IMR-90 (cell line): ENCODE measurements at regions not wholly inside any gene's neighbourhood (a gene's known extent, or its start where the extent isn't known, plus 50 kb on each side); places are given as distances from the start of the nearest gene placed in this dataset.

Experiments used
- ATAC-seq: fragments of 200-7000 bp; cut with Tn5 transposase; 2 replicates; pipeline ENCODE4 v1.9.1; 2020; ENCODE audit warnings: low read depth, mild to moderate bottlenecking, moderate library complexity
- BruUV-seq: library from RNA; stranded (reverse); fragments of 400-500 nt; replicated peaks from 2 replicates; lab custom pipeline; 2021; lab: Mats Ljungman, UMichigan
- CTCF ChIA-PET: fragments of 300-600 bp; formaldehyde crosslinking; extraction: SDS; loops from one replicate; lab custom pipeline; 2021; ENCODE audit warnings: antibody characterized with exemption; lab: Yijun Ruan, JAX
- POLR2A ChIA-PET: fragments of 300-600 bp; sonication (Branson Sonifier 250); formaldehyde crosslinking; loops from one replicate; lab custom pipeline; 2022; ENCODE audit warnings: antibody characterized with exemption; ENCODE audit not compliant: unreplicated experiment; lab: Charles Lee
- DNase-seq: peaks from one replicate; pipeline ENCODE4 v3.0.0; 2013
- H2AFZ ChIP-seq: replicated peaks from 2 replicates; pipeline ENCODE3; 2013; ENCODE audit warnings: low read length, mild to moderate bottlenecking; ENCODE audit not compliant: poor library complexity
- H2AK5ac ChIP-seq: 2 replicates; pipeline ENCODE4 v1.6.1; 2013; ENCODE audit warnings: low read depth, low read length, inconsistent platforms
- H2AK9ac ChIP-seq: replicated peaks from 2 replicates; pipeline ENCODE3; 2013; ENCODE audit warnings: mild to moderate bottlenecking, low read depth, low read length, moderate library complexity; ENCODE audit not compliant: poor library complexity
- H2BK120ac ChIP-seq: 2 replicates; pipeline ENCODE4 v1.6.1; 2013; ENCODE audit warnings: low read depth, low read length, inconsistent platforms
- H2BK15ac ChIP-seq: 3 replicates; pipeline ENCODE4 v1.6.1; 2013; ENCODE audit warnings: low read depth, low read length, inconsistent platforms
- H2BK20ac ChIP-seq: 2 replicates; pipeline ENCODE4 v1.6.1; 2013; ENCODE audit warnings: low read depth, mild to moderate bottlenecking, inconsistent platforms, low read length, moderate library complexity
- H2BK5ac ChIP-seq: 2 replicates; pipeline ENCODE4 v1.6.1; 2013; ENCODE audit warnings: mild to moderate bottlenecking, low read depth, low read length, inconsistent platforms; ENCODE audit not compliant: poor library complexity, severe bottlenecking
- H3K14ac ChIP-seq: replicated peaks from 2 replicates; pipeline ENCODE4 v1.6.1; 2013; ENCODE audit warnings: low read depth, low read length, inconsistent platforms
- H3K18ac ChIP-seq: 2 replicates; pipeline ENCODE4 v1.6.1; 2013; ENCODE audit warnings: low read depth, low read length, control low read depth
- H3K23ac ChIP-seq: 2 replicates; pipeline ENCODE4 v1.6.1; 2013; ENCODE audit warnings: low read depth, low read length, inconsistent platforms
- H3K27ac ChIP-seq: 2 replicates; pipeline ENCODE4 v1.5.1; 2013; ENCODE audit warnings: mild to moderate bottlenecking, control low read depth, low read length; ENCODE audit not compliant: insufficient read depth
- H3K27me3 ChIP-seq: 2 replicates; pipeline ENCODE4 v1.6.1; 2013; ENCODE audit warnings: low read length; ENCODE audit not compliant: control insufficient read depth, insufficient read depth
- H3K36me3 ChIP-seq: 2 replicates; pipeline ENCODE4 v1.6.1; 2013; ENCODE audit warnings: low read length, mixed read lengths; ENCODE audit not compliant: control insufficient read depth, insufficient read depth
- H3K4ac ChIP-seq: 2 replicates; pipeline ENCODE4 v1.6.1; 2013; ENCODE audit warnings: low read depth, low read length, inconsistent platforms
- H3K4me1 ChIP-seq: 2 replicates; pipeline ENCODE4 v1.6.1; 2013; ENCODE audit warnings: low read length, mixed read lengths; ENCODE audit not compliant: control insufficient read depth, insufficient read depth
- H3K4me2 ChIP-seq: 2 replicates; pipeline ENCODE4 v1.6.1; 2013; ENCODE audit warnings: low read depth, mild to moderate bottlenecking, control low read depth, low read length, moderate library complexity
- H3K4me3 ChIP-seq: 2 replicates; pipeline ENCODE4 v1.5.1; 2013; ENCODE audit warnings: low read depth, mild to moderate bottlenecking, control low read depth, low read length, moderate library complexity; ENCODE audit not compliant: insufficient read depth
- H3K56ac ChIP-seq: 2 replicates; pipeline ENCODE4 v1.6.1; 2013; ENCODE audit warnings: low read length, inconsistent platforms; ENCODE audit not compliant: insufficient read depth; ENCODE audit errors: extremely low read depth
- H3K79me1 ChIP-seq, 2 experiments: 2 replicates each; pipeline ENCODE4 v1.6.1; 2013; ENCODE audit warnings: low read length in 2 of 2, inconsistent platforms in 1 of 2, low read depth in 1 of 2
- H3K9ac ChIP-seq: 2 replicates; pipeline ENCODE4 v1.6.1; 2013; ENCODE audit warnings: low read depth, low read length, control low read depth
- H3K9me1 ChIP-seq: 2 replicates; pipeline ENCODE4 v1.6.1; 2013; ENCODE audit warnings: low read length, inconsistent platforms; ENCODE audit not compliant: insufficient read depth
- H3K9me3 ChIP-seq: 2 replicates; pipeline ENCODE4 v1.6.1; 2013; ENCODE audit warnings: low read length; ENCODE audit not compliant: control insufficient read depth, insufficient read depth
- H4K20me1 ChIP-seq: 2 replicates; pipeline ENCODE4 v1.6.1; 2013; ENCODE audit warnings: low read length, inconsistent platforms; ENCODE audit not compliant: insufficient read depth
- H4K5ac ChIP-seq: 2 replicates; pipeline ENCODE4 v1.6.1; 2013; ENCODE audit warnings: mild to moderate bottlenecking, low read depth, low read length, control low read depth
- H4K8ac ChIP-seq, 2 experiments: 2 replicates each; pipeline ENCODE4 v1.6.1; 2013; ENCODE audit warnings: low read depth in 2 of 2, low read length in 2 of 2, control low read depth in 1 of 2, inconsistent platforms in 1 of 2
- H4K91ac ChIP-seq: 2 replicates; pipeline ENCODE4 v1.6.1; 2013; ENCODE audit warnings: low read depth, low read length, inconsistent platforms; ENCODE audit not compliant: insufficient read depth
- CHD1 ChIP-seq: IDR thresholded peaks from 2 replicates; pipeline ENCODE4 v1.6.1; 2012; ENCODE audit warnings: low read depth, low read length, improper control_type of control experiment
- CTCF ChIP-seq: conservative IDR thresholded peaks from 2 replicates; pipeline ENCODE4 v1.5.1; 2012; ENCODE audit warnings: mild to moderate bottlenecking, low read depth, low read length, improper control_type of control experiment
- ELK1 ChIP-seq: fragments of 150-350 bp; IDR thresholded peaks from 2 replicates; pipeline ENCODE4 v1.6.1; 2016; ENCODE audit warnings: low read depth, mild to moderate bottlenecking, low read length, moderate library complexity, borderline replicate concordance
- MAFK ChIP-seq: IDR thresholded peaks from 2 replicates; pipeline ENCODE4 v1.6.1; 2012; ENCODE audit warnings: low read depth, low read length, improper control_type of control experiment
- MAZ ChIP-seq: IDR thresholded peaks from 2 replicates; pipeline ENCODE4 v1.6.1; 2012; ENCODE audit warnings: low read depth, mild to moderate bottlenecking, low read length, improper control_type of control experiment, moderate library complexity, borderline replicate concordance
- MXI1 ChIP-seq: IDR thresholded peaks from 2 replicates; pipeline ENCODE4 v1.6.1; 2012; ENCODE audit warnings: low read depth, mild to moderate bottlenecking, low read length, moderate library complexity, borderline replicate concordance
- NFE2L2 ChIP-seq: fragments of 150-350 bp; IDR thresholded peaks from 2 replicates; pipeline ENCODE4 v1.6.1; 2016; ENCODE audit warnings: low read depth, mild to moderate bottlenecking, low read length
- POLR2A ChIP-seq: IDR thresholded peaks from 2 replicates; pipeline ENCODE4 v1.6.1; 2012; ENCODE audit warnings: mild to moderate bottlenecking, low read depth, low read length
- RAD21 ChIP-seq: IDR thresholded peaks from 2 replicates; pipeline ENCODE4 v1.6.1; 2012; ENCODE audit warnings: low read length, improper control_type of control experiment
- RCOR1 ChIP-seq: IDR thresholded peaks from 2 replicates; pipeline ENCODE4 v1.6.1; 2012; ENCODE audit warnings: mild to moderate bottlenecking, low read length, improper control_type of control experiment; ENCODE audit not compliant: insufficient replicate concordance
- RFX5 ChIP-seq: IDR thresholded peaks from 2 replicates; pipeline ENCODE4 v1.8.0; 2012; ENCODE audit warnings: low read depth, mild to moderate bottlenecking, low read length, moderate library complexity
- SMC3 ChIP-seq: fragments of 150-350 bp; IDR thresholded peaks from 2 replicates; pipeline ENCODE4 v1.6.1; 2016; ENCODE audit warnings: low read depth, mild to moderate bottlenecking, antibody characterized with exemption, low read length, moderate library complexity
- USF2 ChIP-seq: fragments of 150-350 bp; IDR thresholded peaks from 2 replicates; pipeline ENCODE4 v1.6.1; 2017; ENCODE audit warnings: mild to moderate bottlenecking, antibody characterized with exemption, low read length, low read depth
- WGBS, 2 experiments: methylation state at CpG; one replicate each; pipeline versions ENCODE4 v1.1.5 to v1.1.7; 2013; ENCODE audit warnings: missing lambda C conversion rate in 2 of 2; ENCODE audit not compliant: insufficient read length in 1 of 2; ENCODE audit errors: extremely low coverage in 2 of 2; 5-methylcytosine and 5-hydroxymethylcytosine counted together
- dilution Hi-C: fragments of 300-500 bp; cut with HindIII; formaldehyde crosslinking; loops from one replicate; pipeline ENCODE4 v1.14.3; 2018; ENCODE audit warnings: low sequenced_read_pairs; ENCODE audit not compliant: unreplicated experiment
- in situ Hi-C: fragments of 300-500 bp; cut with MboI; formaldehyde crosslinking; loops from 3 replicates; pipeline ENCODE4 v1.14.3; 2019; ENCODE audit warnings: low sequenced_read_pairs, inconsistent platforms, mixed read lengths
- intact Hi-C: fragments of 100-400 bp; cut with micrococcal nuclease; formaldehyde crosslinking; loops from 2 replicates; pipeline ENCODE4 v1.10.0; 2022

- H3K9me1 ChIP-seq, result no peaks in the 10 kb centered on the region
- dilution Hi-C loops, result no loop called here
- no peak overlapping the region for H2AFZ ChIP-seq
- H2BK5ac ChIP-seq, result no peak overlapping the region
- no peak overlapping the region for H3K27ac ChIP-seq
- H3K27me3 ChIP-seq, result no peaks in the 10 kb centered on the region
- no peak overlapping the region for H2BK20ac ChIP-seq
- no peak overlapping the region for H3K23ac ChIP-seq
- no peaks in the 10 kb centered on the region for H4K20me1 ChIP-seq
- WGBS, 2 experiments, result 60 to 80% methylated on average over 1 to 7 of the region's 11 CpGs
- POLR2A ChIA-PET, result no interaction called here
- H2AK9ac ChIP-seq, result no peak overlapping the region
- no peak overlapping the region for H4K5ac ChIP-seq
- H3K4me2 ChIP-seq, result no peak overlapping the region
- no peak overlapping the region for H3K56ac ChIP-seq
- CTCF ChIA-PET, result no interaction called here
- no peaks in the 10 kb centered on the region for H3K79me1 ChIP-seq
- no peak overlapping the region for H2AK5ac ChIP-seq
- no peak overlapping the region for H3K4me3 ChIP-seq
- no peak overlapping the region for H4K91ac ChIP-seq
- H3K4ac ChIP-seq, result no peak overlapping the region
- no peaks in the 10 kb centered on the region for H3K4me1 ChIP-seq
- no TSS peak for BruUV-seq
- no peak overlapping the region for H4K8ac ChIP-seq
- H3K14ac ChIP-seq, result no peak overlapping the region
- peaks cover 2% of the 10 kb centered on the region; the same call in 1 of the 2 replicates for H3K9me3 ChIP-seq
- no peak for TF ChIP-seq RCOR1
- no peak for TF ChIP-seq CHD1
- no peak for TF ChIP-seq RAD21
- TF ChIP-seq USF2, result no peak
- TF ChIP-seq POLR2A, result no peak
- TF ChIP-seq MAFK, result no peak
- no peak for TF ChIP-seq RFX5
- TF ChIP-seq MXI1, result no peak
- no peak for TF ChIP-seq ELK1
- TF ChIP-seq MAZ, result no peak
- no peak for TF ChIP-seq CTCF
- no peak for TF ChIP-seq NFE2L2
- no peak for TF ChIP-seq SMC3
- intact Hi-C loops, result no loop called here
- H2BK120ac ChIP-seq, result no peak overlapping the region
- no peak for ATAC-seq
- H3K18ac ChIP-seq, result no peak overlapping the region
- no peak for DNase-seq
- H3K36me3 ChIP-seq, result no peaks in the 10 kb centered on the region
- in situ Hi-C loops, result no loop called here
- no peak overlapping the region for H2BK15ac ChIP-seq
- H3K9ac ChIP-seq, result no peak overlapping the region
These were observed 173.6 kb upstream of the RAB6C start for GRCh38 chr2:129805899-129806298.
